MM.1S (cell line): ENCODE measurements at regions not wholly inside any gene's neighbourhood (a gene's known extent, or its start where the extent isn't known, plus 50 kb on each side); places are given as distances from the start of the nearest gene placed in this dataset.

Source experiments
- DNase-seq: peaks from one replicate; pipeline ENCODE4 v3.0.0-alpha.2; 2015
- H2AFZ ChIP-seq: fragments of 300-600 bp; sonication (generic); 2 replicates; pipeline ENCODE4 v1.6.0; 2016; ENCODE audit warnings: antibody characterized with exemption, low read length
- H3F3A ChIP-seq: fragments of 300-600 bp; sonication (generic); 2 replicates; pipeline ENCODE4 v1.6.1; 2016; ENCODE audit warnings: mild to moderate bottlenecking, antibody characterized with exemption, low read length, moderate library complexity, mixed read lengths; ENCODE audit not compliant: insufficient read depth
- H3K27ac ChIP-seq: fragments of 300-600 bp; sonication (generic); 2 replicates; pipeline ENCODE4 v1.5.1; 2016; ENCODE audit warnings: mild to moderate bottlenecking, low read length
- H3K27me3 ChIP-seq: fragments of 300-600 bp; sonication (generic); replicated peaks from 2 replicates; pipeline ENCODE4 v1.6.0; 2016; ENCODE audit warnings: low read length; ENCODE audit not compliant: insufficient read depth
- H3K36me3 ChIP-seq: fragments of 300-600 bp; sonication (generic); replicated peaks from 2 replicates; pipeline ENCODE4 v1.6.1; 2016; ENCODE audit warnings: mild to moderate bottlenecking, low read length, mixed read lengths; ENCODE audit not compliant: insufficient read depth
- H3K4me1 ChIP-seq: fragments of 300-600 bp; sonication (generic); 2 replicates; pipeline ENCODE4 v1.6.1; 2016; ENCODE audit warnings: low read length, mixed read lengths
- H3K4me2 ChIP-seq: fragments of 300-600 bp; sonication (generic); 2 replicates; pipeline ENCODE4 v1.6.0; 2016; ENCODE audit warnings: low read depth, low read length
- H3K4me3 ChIP-seq: fragments of 300-600 bp; sonication (generic); 2 replicates; pipeline ENCODE4 v1.5.1; 2016; ENCODE audit warnings: low read length, mixed read lengths
- H3K79me2 ChIP-seq: fragments of 300-600 bp; sonication (generic); 2 replicates; pipeline ENCODE4 v1.6.1; 2016; ENCODE audit warnings: mixed run types, low read length, mixed read lengths
- H3K9ac ChIP-seq: fragments of 300-600 bp; sonication (generic); 2 replicates; pipeline ENCODE4 v1.6.1; 2016; ENCODE audit warnings: low read length, mixed read lengths
- H3K9me2 ChIP-seq: fragments of 300-600 bp; sonication (generic); replicated peaks from 2 replicates; pipeline ENCODE4 v1.6.1; 2016; ENCODE audit warnings: mild to moderate bottlenecking, low read length, mixed read lengths; ENCODE audit not compliant: insufficient read depth
- H3K9me3 ChIP-seq: fragments of 300-600 bp; sonication (generic); replicated peaks from 2 replicates; pipeline ENCODE4 v1.6.1; 2016; ENCODE audit warnings: mild to moderate bottlenecking, low read length, mixed read lengths; ENCODE audit not compliant: insufficient read depth
- H4K20me1 ChIP-seq: fragments of 300-600 bp; sonication (generic); 2 replicates; pipeline ENCODE4 v1.6.1; 2016; ENCODE audit warnings: mild to moderate bottlenecking, low read length, moderate library complexity, mixed read lengths; ENCODE audit not compliant: insufficient read depth
- CTCF ChIP-seq: fragments of 300-600 bp; sonication (generic); IDR thresholded peaks from 2 replicates; pipeline ENCODE4 v1.5.1; 2016; ENCODE audit warnings: antibody characterized with exemption, low read length, mixed read lengths
- EZH2 ChIP-seq: fragments of 300-600 bp; sonication (generic); optimal IDR thresholded peaks from 2 replicates; pipeline ENCODE3; 2017; ENCODE audit warnings: low read depth, mild to moderate bottlenecking, antibody characterized with exemption, low read length, mixed read lengths
- EZH2phosphoT487 ChIP-seq: fragments of 300-600 bp; sonication (generic); IDR thresholded peaks from 2 replicates; pipeline ENCODE4 v1.6.1; 2018; ENCODE audit warnings: antibody characterized with exemption, low read length

GRCh38 chr13:22449251-22449650, 731.5 kb upstream of the SGCG start:
- no peaks in the 10 kb centered on the region for H3K36me3 ChIP-seq
- no peak overlapping the region for H3K27ac ChIP-seq
- H3F3A ChIP-seq: no peaks in the 10 kb centered on the region
- no peak overlapping the region for H3K4me2 ChIP-seq
- no peaks in the 10 kb centered on the region for H3K9me3 ChIP-seq
- H2AFZ ChIP-seq: no peak overlapping the region
- no peak overlapping the region for H3K4me3 ChIP-seq
- no peaks in the 10 kb centered on the region for H3K4me1 ChIP-seq
- H3K27me3 ChIP-seq: no peaks in the 10 kb centered on the region
- TF ChIP-seq EZH2phosphoT487 (no peak), CTCF (no peak), EZH2 (no peak)
- no peaks in the 10 kb centered on the region for H3K9me2 ChIP-seq
- H4K20me1 ChIP-seq: no peaks in the 10 kb centered on the region
- DNase-seq: no peak
- no peak overlapping the region for H3K9ac ChIP-seq
- no peaks in the 10 kb centered on the region for H3K79me2 ChIP-seq

GRCh38 chr13:22451327-22451741, 729.4 kb upstream of the SGCG start:
- H3K27ac ChIP-seq: no peak overlapping the region
- no peaks in the 10 kb centered on the region for H3K9me2 ChIP-seq
- H2AFZ ChIP-seq: no peak overlapping the region
- no peaks in the 10 kb centered on the region for H3K27me3 ChIP-seq
- no peaks in the 10 kb centered on the region for H3K4me1 ChIP-seq
- no peak overlapping the region for H3K4me3 ChIP-seq
- no peaks in the 10 kb centered on the region for H3K79me2 ChIP-seq
- H3K4me2 ChIP-seq: no peak overlapping the region
- no peak overlapping the region for H3K9ac ChIP-seq
- no peaks in the 10 kb centered on the region for H3F3A ChIP-seq
- H3K36me3 ChIP-seq: no peaks in the 10 kb centered on the region
- no peak for TF ChIP-seq EZH2phosphoT487
- TF ChIP-seq CTCF: no peak
- no peak for TF ChIP-seq EZH2
- H3K9me3 ChIP-seq: no peaks in the 10 kb centered on the region
- DNase-seq: no peak
- no peaks in the 10 kb centered on the region for H4K20me1 ChIP-seq

GRCh38 chr13:22454586-22454985, 726.2 kb upstream of the SGCG start:
- Histone ChIP-seq H3K79me2 (no peaks in the 10 kb centered on the region), H3K4me1 (no peaks in the 10 kb centered on the region), H3K9me3 (no peaks in the 10 kb centered on the region), H3K9me2 (no peaks in the 10 kb centered on the region), H3K27me3 (no peaks in the 10 kb centered on the region), H2AFZ (no peak overlapping the region), H3K4me2 (no peak overlapping the region), H3K9ac (no peak overlapping the region), H3K27ac (no peak overlapping the region), H3K36me3 (no peaks in the 10 kb centered on the region), H3K4me3 (no peak overlapping the region), H3F3A (no peaks in the 10 kb centered on the region), H4K20me1 (no peaks in the 10 kb centered on the region)
- no peak for DNase-seq
- TF ChIP-seq EZH2 (no peak), CTCF (no peak), EZH2phosphoT487 (no peak)
